ENCODE measurements at regions not wholly inside any gene's neighbourhood (a gene's known extent, or its start where the extent isn't known, plus 50 kb on each side); places are given as distances from the start of the nearest gene placed in this dataset.

DNA sequence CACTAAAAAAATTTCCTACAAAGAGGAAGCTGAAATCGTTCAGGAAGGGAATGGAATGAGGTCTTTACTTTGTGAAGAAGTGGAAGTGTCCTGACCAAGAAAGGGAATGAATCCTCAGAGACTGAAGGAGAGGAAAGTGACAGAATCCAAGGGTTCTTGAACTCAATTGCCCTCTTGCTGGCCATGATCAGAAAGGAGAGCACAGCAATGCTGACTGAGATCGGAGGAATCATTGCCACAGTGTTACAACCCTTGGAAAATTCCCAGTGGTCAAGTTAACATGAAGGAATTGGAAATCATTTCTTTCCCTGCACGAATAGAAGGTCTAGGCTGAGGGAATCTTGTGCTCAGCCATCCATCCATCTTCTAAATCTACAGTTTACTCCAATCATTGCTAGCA is 190.0 kb upstream of the NEIL3 start:
- Histone ChIP-seq H3K9me2 (replicated peaks; ENCODE audit: low read depth, low read length) (no peaks in the 10 kb centered on the region), H3K9ac (ENCODE audit: low read depth, low read length, poor library complexity, severe bottlenecking) (no peak overlapping the region), H3K36me3 (ENCODE audit: insufficient read depth, low read length) (no peaks in the 10 kb centered on the region), H3K4me3 (ENCODE audit: low read length, poor library complexity, severe bottlenecking) (no peak overlapping the region), H2AFZ (ENCODE audit: low read length) (no peak overlapping the region), H4K20me1 (ENCODE audit: insufficient read depth, low read length, poor library complexity, severe bottlenecking) (no peaks in the 10 kb centered on the region), H3K4me1 (ENCODE audit: insufficient read depth, low read length, poor library complexity, severe bottlenecking) (no peaks in the 10 kb centered on the region), H3K27me3 (ENCODE audit: insufficient read depth, low read length, poor library complexity, severe bottlenecking) (no peaks in the 10 kb centered on the region), H3F3A (ENCODE audit: low read depth) (no peaks in the 10 kb centered on the region), H3K79me2 (ENCODE audit: insufficient read depth, low read length) (no peaks in the 10 kb centered on the region), H3K9me3 (ENCODE audit: insufficient read depth, low read depth, low read length) (no peaks in the 10 kb centered on the region), H3K4me2 (ENCODE audit: low read depth, low read length, poor library complexity, severe bottlenecking) (no peak overlapping the region)
- TF ChIP-seq EZH2phosphoT487 (IDR thresholded peaks at IDR 0.05; ENCODE audit: borderline replicate concordance) = no peak
- TF ChIP-seq, protein P1, sequence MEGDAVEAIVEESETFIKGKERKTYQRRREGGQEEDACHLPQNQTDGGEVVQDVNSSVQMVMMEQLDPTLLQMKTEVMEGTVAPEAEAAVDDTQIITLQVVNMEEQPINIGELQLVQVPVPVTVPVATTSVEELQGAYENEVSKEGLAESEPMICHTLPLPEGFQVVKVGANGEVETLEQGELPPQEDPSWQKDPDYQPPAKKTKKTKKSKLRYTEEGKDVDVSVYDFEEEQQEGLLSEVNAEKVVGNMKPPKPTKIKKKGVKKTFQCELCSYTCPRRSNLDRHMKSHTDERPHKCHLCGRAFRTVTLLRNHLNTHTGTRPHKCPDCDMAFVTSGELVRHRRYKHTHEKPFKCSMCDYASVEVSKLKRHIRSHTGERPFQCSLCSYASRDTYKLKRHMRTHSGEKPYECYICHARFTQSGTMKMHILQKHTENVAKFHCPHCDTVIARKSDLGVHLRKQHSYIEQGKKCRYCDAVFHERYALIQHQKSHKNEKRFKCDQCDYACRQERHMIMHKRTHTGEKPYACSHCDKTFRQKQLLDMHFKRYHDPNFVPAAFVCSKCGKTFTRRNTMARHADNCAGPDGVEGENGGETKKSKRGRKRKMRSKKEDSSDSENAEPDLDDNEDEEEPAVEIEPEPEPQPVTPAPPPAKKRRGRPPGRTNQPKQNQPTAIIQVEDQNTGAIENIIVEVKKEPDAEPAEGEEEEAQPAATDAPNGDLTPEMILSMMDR (conservative IDR thresholded peaks at IDR 0.05; ENCODE audit: low read length) = no peak

DNA sequence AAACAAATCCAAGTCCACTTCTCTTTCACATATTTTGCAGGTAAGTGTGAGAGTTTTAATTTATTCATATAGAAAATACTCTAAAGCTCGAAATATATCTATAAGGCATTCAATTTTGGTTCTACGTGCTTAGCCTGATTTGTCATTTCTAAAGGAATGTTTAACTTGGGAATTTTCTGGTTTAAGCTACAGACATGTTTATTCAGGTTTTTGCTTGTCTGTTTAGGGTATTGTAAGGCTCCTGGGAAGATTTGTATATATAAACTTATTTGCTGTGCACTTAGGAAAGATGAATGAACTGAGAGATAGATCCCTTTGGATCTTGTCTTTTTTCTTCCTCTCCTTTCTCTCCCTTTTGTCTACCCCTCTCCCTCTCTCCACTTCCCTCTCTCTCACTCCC is 185.9 kb upstream of the NEIL3 start:
- Histone ChIP-seq H3K9me2 (replicated peaks; ENCODE audit: low read depth, low read length) (no peaks in the 10 kb centered on the region), H3K27me3 (ENCODE audit: insufficient read depth, low read length, poor library complexity, severe bottlenecking) (no peaks in the 10 kb centered on the region), H3K4me3 (ENCODE audit: low read length, poor library complexity, severe bottlenecking) (no peak overlapping the region), H3K9ac (ENCODE audit: low read depth, low read length, poor library complexity, severe bottlenecking) (no peak overlapping the region), H3K4me1 (ENCODE audit: insufficient read depth, low read length, poor library complexity, severe bottlenecking) (no peaks in the 10 kb centered on the region), H3F3A (ENCODE audit: low read depth) (no peaks in the 10 kb centered on the region), H2AFZ (ENCODE audit: low read length) (no peak overlapping the region), H3K36me3 (ENCODE audit: insufficient read depth, low read length) (no peaks in the 10 kb centered on the region), H3K4me2 (ENCODE audit: low read depth, low read length, poor library complexity, severe bottlenecking) (no peak overlapping the region), H4K20me1 (ENCODE audit: insufficient read depth, low read length, poor library complexity, severe bottlenecking) (no peaks in the 10 kb centered on the region), H3K79me2 (ENCODE audit: insufficient read depth, low read length) (no peaks in the 10 kb centered on the region), H3K9me3 (ENCODE audit: insufficient read depth, low read depth, low read length) (no peaks in the 10 kb centered on the region)
- TF ChIP-seq, protein P1 (conservative IDR thresholded peaks at IDR 0.05; ENCODE audit: low read length) = no peak
- TF ChIP-seq EZH2phosphoT487 (IDR thresholded peaks at IDR 0.05; ENCODE audit: borderline replicate concordance) = no peak

DNA sequence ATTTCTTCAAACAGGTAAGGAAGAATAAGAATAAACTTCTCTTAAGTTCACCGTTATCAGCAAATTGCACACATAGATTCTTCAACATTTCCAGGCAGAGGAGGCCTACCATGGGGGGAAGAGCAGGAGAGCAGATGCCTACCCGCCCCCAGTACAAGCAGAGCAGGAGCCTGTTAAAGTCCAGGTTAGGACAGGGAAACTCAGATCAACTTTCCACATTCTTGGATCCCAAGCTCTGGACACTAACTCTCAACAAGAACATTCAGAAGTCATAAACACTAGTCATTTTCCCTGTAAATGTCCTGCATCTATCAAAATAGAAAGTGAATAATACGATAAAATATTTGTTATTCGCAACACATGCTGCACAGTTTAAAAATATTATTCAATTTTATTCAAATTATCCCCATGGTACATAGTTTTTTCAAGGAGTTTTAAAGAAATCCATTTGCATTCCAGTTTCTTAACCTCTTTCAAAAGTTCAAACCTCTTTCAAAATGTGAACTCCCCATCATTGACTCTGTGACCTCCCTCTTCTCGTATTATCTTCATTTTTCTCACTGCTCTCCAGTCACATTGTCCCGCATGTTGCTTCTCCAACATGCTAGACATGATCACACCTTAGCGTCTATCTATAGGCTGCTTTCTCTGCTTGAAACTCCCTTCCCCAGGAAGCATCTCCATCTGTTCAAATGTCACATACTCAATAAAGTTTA is 185.2 kb upstream of the NEIL3 start:
- no peaks in the 10 kb centered on the region for H3K27me3 ChIP-seq (ENCODE audit: insufficient read depth, low read length, poor library complexity, severe bottlenecking)
- H3K4me2 ChIP-seq (ENCODE audit: low read depth, low read length, poor library complexity, severe bottlenecking) = no peak overlapping the region
- H3F3A ChIP-seq (ENCODE audit: low read depth) = no peaks in the 10 kb centered on the region
- H4K20me1 ChIP-seq (ENCODE audit: insufficient read depth, low read length, poor library complexity, severe bottlenecking) = no peaks in the 10 kb centered on the region
- H3K9ac ChIP-seq (ENCODE audit: low read depth, low read length, poor library complexity, severe bottlenecking) = no peak overlapping the region
- no peak overlapping the region for H2AFZ ChIP-seq (ENCODE audit: low read length)
- H3K4me3 ChIP-seq (ENCODE audit: low read length, poor library complexity, severe bottlenecking) = no peak overlapping the region
- H3K9me3 ChIP-seq (ENCODE audit: insufficient read depth, low read depth, low read length) = no peaks in the 10 kb centered on the region
- no peaks in the 10 kb centered on the region for H3K4me1 ChIP-seq (ENCODE audit: insufficient read depth, low read length, poor library complexity, severe bottlenecking)
- H3K9me2 ChIP-seq (replicated peaks; ENCODE audit: low read depth, low read length) = no peaks in the 10 kb centered on the region
- H3K36me3 ChIP-seq (ENCODE audit: insufficient read depth, low read length) = no peaks in the 10 kb centered on the region
- TF ChIP-seq, protein P1 (conservative IDR thresholded peaks at IDR 0.05; ENCODE audit: low read length) = no peak
- no peak for TF ChIP-seq EZH2phosphoT487 (IDR thresholded peaks at IDR 0.05; ENCODE audit: borderline replicate concordance)
- no peaks in the 10 kb centered on the region for H3K79me2 ChIP-seq (ENCODE audit: insufficient read depth, low read length)

All from Loucy (cell line).